H54 (cell line): ENCODE measurements at regions not wholly inside any gene's neighbourhood (a gene's known extent, or its start where the extent isn't known, plus 50 kb on each side); places are given as distances from the start of the nearest gene placed in this dataset.
"Not testable (repeated sequence)": the region's sequence is repeated elsewhere in the genome, so short reads cannot be mapped to it uniquely, and the experiment has no call there.

Source experiments
- DNase-seq: peaks from one replicate; pipeline ENCODE4 v3.0.0; 2011; ENCODE audit warnings: low spot score, mixed read lengths; ENCODE audit not compliant: insufficient read length
- FAIRE-seq: peaks from 3 replicates; lab custom pipeline; 2011; peaks lifted over from hg19 to GRCh38; lab: Jason Lieb, UNC
- POLR2A ChIP-seq: IDR thresholded peaks from 2 replicates; pipeline ENCODE4 v1.6.1; 2011; ENCODE audit warnings: low read depth, mild to moderate bottlenecking, low read length

DNA sequence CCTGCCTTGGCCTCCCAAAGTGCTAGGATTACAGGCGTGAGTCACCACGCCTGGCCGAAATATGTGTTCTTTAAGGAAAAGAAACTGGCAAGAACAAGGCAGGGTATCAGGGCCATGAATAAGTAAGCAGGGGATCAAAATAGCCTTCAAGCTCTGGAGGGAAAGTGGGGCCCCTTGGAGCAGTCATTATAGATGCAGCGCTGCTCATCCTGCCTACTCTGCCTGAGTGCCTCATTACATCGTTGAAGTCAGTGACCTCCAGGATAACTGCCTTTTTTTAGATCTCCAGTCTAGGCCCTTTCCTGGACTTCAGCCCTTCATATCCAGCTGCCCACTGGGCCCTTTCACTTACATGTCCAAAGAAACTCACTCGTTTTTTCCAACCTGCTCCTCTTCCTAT lies 69.8 kb upstream of the PPM1B start:
- TF ChIP-seq POLR2A: no peak
- DNase-seq: no peak
- no peak for FAIRE-seq

DNA sequence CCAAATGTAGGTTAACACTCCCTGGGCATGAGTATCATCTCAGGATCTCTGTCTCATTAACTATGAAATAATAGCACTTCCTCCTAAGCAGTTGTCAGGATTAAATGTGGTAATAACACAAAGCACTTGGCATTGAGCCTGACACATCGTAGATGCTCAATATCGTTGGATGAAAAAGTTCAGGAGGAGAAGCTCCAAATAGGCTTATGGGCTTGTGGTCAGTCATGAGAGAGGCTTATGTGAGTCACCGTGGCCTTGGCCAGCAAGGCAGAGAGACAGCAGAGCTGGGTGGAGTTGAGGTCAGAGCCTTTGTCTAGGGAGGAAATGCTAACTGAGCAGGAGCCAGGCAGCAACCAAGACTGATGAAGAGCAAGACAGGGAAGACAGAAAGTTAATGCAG lies 68.3 kb upstream of the PPM1B start:
- TF ChIP-seq POLR2A: no peak
- DNase-seq (peak; percentile 77), FAIRE-seq (peak; percentile 96)

DNA sequence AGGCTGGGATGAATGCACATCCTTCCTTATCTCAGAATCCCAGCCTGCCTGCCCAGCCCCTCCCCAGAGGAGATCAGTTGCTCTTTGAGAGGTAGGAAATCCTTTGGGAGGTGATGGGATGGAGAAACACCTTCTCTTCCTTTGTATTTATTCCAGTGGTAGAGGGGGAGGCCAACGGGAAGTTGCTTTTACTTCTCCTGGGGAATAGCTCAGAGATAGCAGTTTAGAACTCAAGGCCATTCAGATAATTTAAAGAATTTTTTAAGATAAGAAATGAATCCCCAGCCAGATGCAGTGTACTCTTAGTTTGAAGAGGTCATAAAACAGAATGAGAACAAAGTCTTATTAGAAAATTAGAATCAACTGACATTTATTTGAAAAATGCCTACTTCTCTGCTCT lies 67.4 kb upstream of the PPM1B start:
- DNase-seq: no peak
- no peak for TF ChIP-seq POLR2A
- no peak for FAIRE-seq

DNA sequence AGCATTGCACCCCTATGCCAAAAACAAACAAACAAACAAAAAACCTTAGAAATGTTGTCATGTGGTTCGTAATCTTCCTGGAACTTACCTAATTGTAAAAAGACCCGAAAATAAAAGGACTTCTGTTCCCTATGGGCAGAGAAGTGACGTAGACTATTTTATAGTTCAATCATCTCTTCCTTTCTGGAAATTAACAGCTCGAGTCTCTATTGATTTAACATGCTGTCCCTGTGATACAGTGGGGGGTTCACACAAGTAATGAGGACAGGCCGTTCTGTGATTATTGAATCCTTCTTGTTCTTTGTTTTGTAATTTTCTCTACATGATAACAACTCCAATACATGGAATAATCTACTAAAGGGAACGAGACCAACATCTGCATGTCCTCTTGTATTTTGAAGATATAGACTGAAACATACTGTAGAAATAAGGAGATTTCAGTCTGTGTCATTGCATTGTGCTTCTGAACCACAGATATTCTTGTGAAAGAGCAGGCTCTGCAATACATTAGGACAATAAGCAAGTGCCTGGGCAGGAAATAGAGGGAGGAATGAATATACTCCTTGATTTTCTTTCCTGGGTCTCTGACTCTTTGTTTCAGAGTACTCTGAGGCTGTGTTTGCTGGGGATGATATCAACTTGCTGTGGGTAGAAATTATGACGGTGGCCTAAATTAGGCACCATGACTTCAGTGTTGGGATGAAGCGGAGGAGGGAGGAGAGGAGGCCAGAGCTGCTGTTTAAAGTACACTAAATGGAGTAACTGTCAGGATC lies 65.7 kb upstream of the PPM1B start:
- no peak for TF ChIP-seq POLR2A
- DNase-seq (no peak), FAIRE-seq (no peak)

DNA sequence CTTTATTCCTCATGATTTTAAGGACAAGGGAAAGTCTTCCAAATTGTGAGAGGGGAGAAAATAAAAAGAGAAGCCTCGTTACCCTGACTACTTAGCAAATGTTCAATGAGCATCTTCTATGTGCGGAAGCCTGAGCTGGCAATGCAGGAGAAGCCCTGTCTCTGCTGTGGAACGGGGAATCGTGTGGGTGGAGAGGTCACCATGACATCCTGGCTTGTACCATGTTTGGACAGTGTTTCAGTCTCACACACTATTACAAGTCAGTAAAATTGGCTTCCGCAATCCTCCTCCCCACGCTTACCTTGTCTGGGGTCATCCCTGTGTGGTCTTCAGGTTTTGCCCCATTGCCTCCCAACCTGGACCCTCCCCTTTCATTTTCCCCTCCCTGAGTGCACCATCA lies 65.0 kb upstream of the PPM1B start:
- FAIRE-seq (no peak), DNase-seq (no peak)
- no peak for TF ChIP-seq POLR2A

DNA sequence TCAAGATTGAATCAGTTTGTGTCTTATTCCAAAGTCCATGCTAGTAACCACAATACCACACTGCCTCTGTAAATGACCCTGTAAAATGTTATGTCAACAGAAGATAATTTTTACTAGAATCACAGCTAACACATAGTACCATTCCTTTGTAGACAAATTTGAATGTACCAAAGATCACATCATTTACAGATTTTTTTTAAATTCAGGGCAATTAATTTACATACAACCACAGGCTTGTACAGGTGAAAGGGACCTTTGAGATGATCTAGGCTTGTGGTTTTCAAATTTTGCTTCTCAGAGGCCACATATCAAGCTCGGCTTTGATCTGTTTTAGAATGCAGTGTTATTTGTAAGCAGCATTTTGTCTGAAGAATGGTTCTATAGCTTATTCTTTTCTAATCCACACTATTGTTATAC lies 63.8 kb upstream of the PPM1B start:
- FAIRE-seq: no peak
- DNase-seq: no peak
- no peak for TF ChIP-seq POLR2A

DNA sequence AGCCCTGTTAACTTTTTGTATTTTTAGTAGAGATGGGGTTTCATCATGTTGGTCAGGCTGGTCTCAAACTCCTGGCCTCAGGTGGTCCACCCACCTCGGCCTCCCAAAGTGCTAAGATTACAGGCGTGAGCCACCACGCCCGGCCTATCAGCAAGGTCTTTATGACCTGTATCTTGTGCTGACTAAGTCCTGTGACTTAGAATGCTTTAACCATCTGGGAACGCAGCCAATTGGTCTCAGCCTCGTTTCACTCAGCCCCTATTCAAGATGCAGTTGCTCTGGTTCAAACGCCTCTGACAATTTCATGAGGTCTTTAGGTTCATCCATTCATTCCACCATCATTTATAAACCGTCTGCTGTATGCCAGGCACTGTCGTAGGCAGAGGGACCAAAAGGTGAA lies 62.2 kb upstream of the PPM1B start:
- not testable (repeated sequence) for FAIRE-seq, DNase-seq

DNA sequence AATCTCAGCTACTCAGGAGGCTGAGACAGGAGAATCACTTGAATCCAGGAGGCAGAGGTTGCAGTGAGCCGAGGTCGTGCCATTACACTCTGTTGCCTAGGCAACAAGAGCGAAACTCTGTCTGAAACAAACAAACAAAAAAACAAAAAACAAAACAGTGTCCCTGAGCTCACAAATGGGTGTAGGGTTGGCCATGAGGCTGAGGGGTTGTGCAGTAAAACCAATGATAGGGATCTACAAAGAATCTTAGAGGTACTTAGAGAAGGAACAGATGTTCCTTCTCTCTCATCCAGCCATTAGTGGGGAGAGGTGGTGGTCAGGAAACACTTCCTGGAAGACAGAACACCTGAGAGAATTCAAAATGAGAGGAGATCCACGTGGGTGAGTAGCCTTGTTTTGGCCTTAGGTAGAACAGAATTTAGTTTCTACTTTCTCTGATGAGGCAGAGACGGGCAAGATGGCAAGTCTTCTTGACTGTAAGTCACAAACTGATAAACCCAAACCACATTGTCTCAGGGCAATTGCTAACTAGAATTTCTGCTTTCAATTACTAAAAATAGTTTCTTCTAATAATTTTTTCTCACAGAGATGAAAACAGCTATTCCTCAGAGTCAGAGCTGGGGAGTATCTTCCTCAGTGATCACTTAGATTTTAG lies 61.5 kb upstream of the PPM1B start:
- DNase-seq (no peak), FAIRE-seq (no peak)
- TF ChIP-seq POLR2A: no peak

DNA sequence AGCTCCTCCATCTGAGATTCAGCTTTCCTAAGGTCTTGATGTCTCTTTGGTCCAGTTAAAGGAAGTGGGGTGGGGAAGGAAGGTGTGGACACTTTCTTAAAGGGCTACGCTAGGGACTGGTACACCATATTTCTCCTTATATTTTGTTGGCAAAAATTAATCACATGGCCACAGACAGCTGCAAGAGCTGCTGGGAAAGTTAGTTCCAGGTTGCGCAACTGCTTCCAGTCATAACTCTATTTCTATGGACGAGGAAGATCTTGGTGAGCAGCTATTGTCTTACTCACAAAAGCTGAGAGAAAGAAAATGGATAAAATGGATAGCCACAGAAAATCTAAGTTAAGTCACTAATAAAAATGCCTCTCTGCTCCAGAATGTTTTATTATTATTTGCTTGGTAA lies 60.7 kb upstream of the PPM1B start:
- DNase-seq (no peak), FAIRE-seq (no peak)
- TF ChIP-seq POLR2A: no peak

DNA sequence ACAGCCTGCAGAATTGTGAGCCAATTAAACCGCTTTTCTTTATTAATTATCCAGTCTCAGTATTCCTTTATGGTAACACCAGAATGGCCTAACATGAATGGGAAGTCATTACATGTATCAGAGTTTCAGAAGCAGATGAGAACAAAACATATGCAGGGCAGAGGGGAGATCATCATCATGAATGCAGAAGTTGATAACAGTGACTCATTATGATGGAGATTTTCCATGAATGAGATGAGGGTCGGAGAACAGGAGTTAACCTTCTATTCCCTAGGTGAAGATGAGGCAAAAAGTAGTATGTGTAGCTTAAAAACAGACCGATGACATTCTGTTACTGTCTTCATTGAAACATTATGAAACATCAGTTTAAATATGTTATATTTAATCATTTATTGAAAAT lies 59.5 kb upstream of the PPM1B start:
- no peak for TF ChIP-seq POLR2A
- FAIRE-seq (no peak), DNase-seq (no peak)

DNA sequence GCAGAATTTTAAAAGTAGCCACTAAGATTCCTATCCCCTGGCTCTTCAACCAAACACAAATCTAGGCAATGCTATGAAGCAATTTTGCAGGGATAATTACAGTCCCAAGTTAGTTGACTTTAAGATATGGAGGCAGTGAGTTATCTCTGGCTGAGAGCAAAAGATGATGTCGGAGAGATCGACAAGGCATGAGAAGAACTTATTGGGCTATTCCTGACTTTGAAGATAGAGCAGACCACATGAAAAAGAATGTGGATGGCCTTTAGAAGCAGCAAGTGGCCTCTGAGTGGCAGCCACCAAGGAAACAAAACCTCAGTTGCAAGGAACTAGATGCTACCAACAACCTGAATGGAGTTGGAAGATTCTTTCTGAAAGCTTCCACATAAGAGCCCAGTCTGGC lies 58.2 kb upstream of the PPM1B start:
- no peak for TF ChIP-seq POLR2A
- FAIRE-seq: no peak
- DNase-seq: no peak

DNA sequence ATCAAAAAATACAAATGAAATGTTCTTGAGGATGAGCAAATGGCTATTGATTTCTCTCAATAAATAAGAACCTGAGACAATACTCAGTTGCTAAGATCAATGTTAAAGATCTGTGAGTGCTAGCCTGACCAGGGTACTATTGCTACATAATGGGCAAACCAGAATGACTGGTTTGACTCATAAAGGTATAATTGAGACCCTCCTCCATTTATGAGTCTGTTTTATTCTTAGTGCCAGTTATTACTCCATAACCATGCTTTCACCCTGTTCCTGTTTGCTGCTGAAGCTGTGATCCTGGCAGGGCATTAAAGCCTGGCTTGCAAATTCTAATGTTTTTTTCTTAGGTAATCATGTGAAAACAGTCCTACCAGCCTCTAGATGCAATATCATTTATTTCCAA lies 56.6 kb upstream of the PPM1B start:
- no peak for TF ChIP-seq POLR2A
- DNase-seq (no peak), FAIRE-seq (no peak)

DNA sequence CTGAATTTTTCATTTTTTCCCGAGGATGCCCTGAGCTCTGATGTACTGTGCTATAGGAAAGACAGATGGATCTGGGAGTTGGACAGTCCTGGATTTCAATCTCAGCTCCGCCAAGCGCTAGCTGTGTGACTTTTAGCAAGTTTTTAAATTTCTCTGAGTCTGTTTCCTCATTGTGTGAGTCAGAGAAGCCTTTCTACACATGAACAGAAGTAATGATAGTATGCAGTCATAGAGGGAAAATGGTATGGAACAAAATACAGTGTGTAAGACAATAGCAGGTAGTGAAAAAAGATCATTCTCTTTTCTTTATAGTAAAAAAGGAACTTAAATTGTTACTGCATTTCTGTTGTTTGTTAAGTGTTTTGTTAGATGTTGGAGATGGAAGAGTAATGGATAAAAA lies 52.4 kb upstream of the PPM1B start:
- FAIRE-seq (peak; percentile 30), DNase-seq (no peak)
- no peak for TF ChIP-seq POLR2A

DNA sequence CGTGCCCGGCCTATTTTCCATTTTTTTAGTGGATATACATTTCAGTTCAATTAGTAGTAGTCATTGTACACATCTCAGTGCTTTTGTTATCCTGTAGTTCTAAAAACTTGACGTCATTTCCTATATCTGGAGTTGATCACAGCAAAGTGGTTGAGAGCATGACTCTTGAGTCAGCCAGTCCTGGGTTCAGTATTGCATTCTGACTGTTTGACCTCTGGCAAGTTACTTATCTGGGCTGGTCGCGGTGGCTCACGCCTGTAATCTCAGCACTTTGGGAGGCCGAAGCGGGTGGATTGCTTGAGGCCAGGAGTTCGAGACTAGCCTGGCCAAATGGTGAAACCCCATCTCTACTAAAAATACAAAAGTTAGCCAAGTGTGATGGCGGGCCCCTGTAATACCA lies 50.4 kb upstream of the PPM1B start:
- FAIRE-seq (no peak), DNase-seq (no peak)
- no peak for TF ChIP-seq POLR2A
